Mesenchymal stem cell (in vitro differentiated cells and primary cell): ENCODE measurements at regions not wholly inside any gene's neighbourhood (a gene's known extent, or its start where the extent isn't known, plus 50 kb on each side); places are given as distances from the start of the nearest gene placed in this dataset.

Experiments
- DNase-seq: peaks from one replicate; pipeline ENCODE4 v3.0.0-alpha.2; 2013
- H2AFZ ChIP-seq: one replicate; pipeline ENCODE4 v1.6.1; 2013; ENCODE audit warnings: low read depth, mild to moderate bottlenecking, control low read depth, inconsistent platforms, low read length, moderate library complexity
- H2AK5ac ChIP-seq: 2 replicates; pipeline ENCODE4 v1.6.1; 2013; ENCODE audit warnings: low read length, moderate library complexity, mild to moderate bottlenecking, inconsistent platforms; ENCODE audit not compliant: severe bottlenecking
- H2BK120ac ChIP-seq: one replicate; pipeline ENCODE4 v1.6.1; 2013; ENCODE audit warnings: low read depth, mild to moderate bottlenecking, inconsistent platforms, low read length, moderate library complexity
- H2BK12ac ChIP-seq, 2 experiments: one replicate each; pipeline ENCODE4 v1.6.1; 2013; ENCODE audit warnings: inconsistent platforms in 2 of 2, low read length in 2 of 2, mild to moderate bottlenecking in 2 of 2, moderate library complexity in 2 of 2, control low read depth in 1 of 2
- H2BK15ac ChIP-seq: one replicate; pipeline ENCODE4 v1.6.1; 2013; ENCODE audit warnings: mild to moderate bottlenecking, low read depth, inconsistent platforms; ENCODE audit not compliant: poor library complexity, severe bottlenecking
- H2BK5ac ChIP-seq: 2 replicates; pipeline ENCODE4 v1.6.1; 2013; ENCODE audit warnings: low read depth, mild to moderate bottlenecking, low read length, control low read depth, inconsistent platforms; ENCODE audit not compliant: poor library complexity, severe bottlenecking
- H3K14ac ChIP-seq, 2 experiments: one replicate each; pipeline ENCODE4 v1.6.1; 2013; ENCODE audit warnings: inconsistent platforms in 2 of 2, low read length in 2 of 2, control low read depth in 1 of 2, mild to moderate bottlenecking in 1 of 2, moderate library complexity in 1 of 2
- H3K18ac ChIP-seq, 2 experiments: one replicate each; pipeline ENCODE4 v1.6.1; 2013; ENCODE audit warnings: inconsistent platforms in 2 of 2, low read length in 2 of 2, control low read depth in 1 of 2, low read depth in 1 of 2, mild to moderate bottlenecking in 1 of 2
- H3K23ac ChIP-seq, 2 experiments: one replicate each; pipeline ENCODE4 v1.6.1; 2013; ENCODE audit warnings: inconsistent platforms in 2 of 2, low read length in 2 of 2, mild to moderate bottlenecking in 2 of 2, moderate library complexity in 2 of 2, control low read depth in 1 of 2
- H3K27ac ChIP-seq: 2 replicates; pipeline ENCODE4 v1.5.1; 2013; ENCODE audit warnings: mild to moderate bottlenecking, moderate library complexity, low read length, control low read depth, inconsistent platforms; ENCODE audit not compliant: poor library complexity, severe bottlenecking
- H3K27me3 ChIP-seq, 2 experiments: 2 replicates each; pipeline versions ENCODE4 v1.6.1 to v1.7.0; 2013; ENCODE audit warnings: low read length in 2 of 2, mild to moderate bottlenecking in 2 of 2, moderate library complexity in 2 of 2, control low read depth in 1 of 2, inconsistent platforms in 1 of 2; ENCODE audit not compliant: control insufficient read depth in 1 of 2, insufficient read depth in 1 of 2
- H3K36me3 ChIP-seq, 2 experiments: 2 replicates each; pipeline versions ENCODE4 v1.6.1 to v1.7.0; 2013; ENCODE audit warnings: low read length in 2 of 2, control low read depth in 1 of 2, inconsistent platforms in 1 of 2, low read depth in 1 of 2, mild to moderate bottlenecking in 1 of 2; ENCODE audit not compliant: insufficient read depth in 2 of 2, control insufficient read depth in 1 of 2
- H3K4ac ChIP-seq, 2 experiments: one replicate each; pipeline ENCODE4 v1.6.1; 2013; ENCODE audit warnings: inconsistent platforms in 2 of 2, low read length in 2 of 2, mild to moderate bottlenecking in 2 of 2, moderate library complexity in 2 of 2, control low read depth in 1 of 2, low read depth in 1 of 2
- H3K4me1 ChIP-seq: 2 replicates; pipeline ENCODE4 v1.6.1; 2013; ENCODE audit warnings: low read depth, low read length, control low read depth; ENCODE audit not compliant: control insufficient read depth, insufficient read depth
- H3K4me2 ChIP-seq: 2 replicates; pipeline ENCODE4 v1.6.1; 2013; ENCODE audit warnings: low read length, mild to moderate bottlenecking, inconsistent platforms; ENCODE audit not compliant: poor library complexity, severe bottlenecking
- H3K4me3 ChIP-seq, 2 experiments: 2 replicates each; pipeline versions ENCODE4 v1.5.1 to v1.7.0; 2013; ENCODE audit warnings: low read length in 2 of 2, mild to moderate bottlenecking in 2 of 2, control low read depth in 1 of 2, low read depth in 1 of 2; ENCODE audit not compliant: insufficient read depth in 1 of 2
- H3K79me1 ChIP-seq: replicated peaks from 2 replicates; pipeline ENCODE4 v1.6.1; 2013; ENCODE audit warnings: mild to moderate bottlenecking, control low read depth, low read length, inconsistent platforms; ENCODE audit not compliant: poor library complexity, severe bottlenecking
- H3K9ac ChIP-seq: 2 replicates; pipeline ENCODE4 v1.7.0; 2013; ENCODE audit warnings: mild to moderate bottlenecking, low read length, moderate library complexity
- H3K9me3 ChIP-seq: 2 replicates; pipeline ENCODE4 v1.7.0; 2013; ENCODE audit warnings: mild to moderate bottlenecking, low read length; ENCODE audit not compliant: control insufficient read depth
- H4K8ac ChIP-seq: one replicate; pipeline ENCODE4 v1.6.1; 2013; ENCODE audit warnings: inconsistent platforms, mild to moderate bottlenecking, low read length, moderate library complexity
- H4K91ac ChIP-seq: one replicate; pipeline ENCODE4 v1.6.1; 2013; ENCODE audit warnings: mild to moderate bottlenecking, low read length, inconsistent platforms
- WGBS: methylation state at CpG from one replicate; pipeline ENCODE4 v1.1.7; 2013; ENCODE audit warnings: mixed read lengths; 5-methylcytosine and 5-hydroxymethylcytosine counted together

- Histone ChIP-seq H3K79me1 (no peaks in the 10 kb centered on the region), H3K27ac (no peak overlapping the region)
Observed at GRCh38 chr4:97110506-97110905, 1032.8 kb downstream of the STPG2 start.

GRCh38 chr4:97116511-97116910 lies 1026.8 kb downstream of the STPG2 start:
- H2BK120ac ChIP-seq, result no peak overlapping the region
- H3K4ac ChIP-seq, result no peak overlapping the region
- no peaks in the 10 kb centered on the region for H3K27me3 ChIP-seq
- no peak overlapping the region for H3K9ac ChIP-seq
- no peak overlapping the region for H2BK15ac ChIP-seq
- 54% methylated on average over 2 of the region's 2 CpGs for WGBS
- H3K4me3 ChIP-seq, result no peak overlapping the region
- H4K8ac ChIP-seq, result no peak overlapping the region
- no peaks in the 10 kb centered on the region for H3K4me1 ChIP-seq
- no peak overlapping the region for H2AFZ ChIP-seq
- no peak overlapping the region for H2BK5ac ChIP-seq
- no peaks in the 10 kb centered on the region for H3K79me1 ChIP-seq
- no peak overlapping the region for H3K23ac ChIP-seq
- H4K91ac ChIP-seq, result no peak overlapping the region
- no peak overlapping the region for H3K27ac ChIP-seq
- H3K4me2 ChIP-seq, result no peak overlapping the region
- peaks cover 20% of the 10 kb centered on the region for H3K9me3 ChIP-seq
- no peak overlapping the region for H3K18ac ChIP-seq
- DNase-seq, result no peak
- no peak overlapping the region for H2BK12ac ChIP-seq
- H2AK5ac ChIP-seq, result no peak overlapping the region
- no peak overlapping the region for H3K14ac ChIP-seq
- no peaks in the 10 kb centered on the region for H3K36me3 ChIP-seq

More at GRCh38 chr4:97110506-97110905, 1032.8 kb downstream of the STPG2 start:
- Histone ChIP-seq H4K91ac (no peak overlapping the region), H3K18ac (no peak overlapping the region), H3K27me3 (no peaks in the 10 kb centered on the region), H3K4me2 (no peak overlapping the region), H2BK5ac (no peak overlapping the region), H3K4me1 (no peaks in the 10 kb centered on the region), H2BK12ac (no peak overlapping the region), H3K9ac (no peak overlapping the region), H3K23ac (no peak overlapping the region), H3K14ac (no peak overlapping the region), H4K8ac (no peak overlapping the region), H3K4ac (no peak overlapping the region), H2AK5ac (no peak overlapping the region), H2BK120ac (no peak overlapping the region), H2BK15ac (no peak overlapping the region), H3K36me3 (no peaks in the 10 kb centered on the region), H3K9me3 (peaks cover 5% of the 10 kb centered on the region), H3K4me3 (no peak overlapping the region), H2AFZ (no peak overlapping the region)
- no CpG with 5 or more reads among the region's 1 CpG for WGBS
- DNase-seq, result no peak

- WGBS, result 80% methylated on average over 1 of the region's 1 CpG
- no peak for DNase-seq
Observed at GRCh38 chr4:97121493-97121892, 1021.8 kb downstream of the STPG2 start.

GRCh38 chr4:97123573-97123972 lies 1019.7 kb downstream of the STPG2 start:
- H3K18ac ChIP-seq, result no peak overlapping the region
- H4K8ac ChIP-seq, result no peak overlapping the region
- H3K4me1 ChIP-seq, result no peaks in the 10 kb centered on the region
- no peak overlapping the region for H3K27ac ChIP-seq
- H2AK5ac ChIP-seq, result no peak overlapping the region
- H3K4me3 ChIP-seq, result no peak overlapping the region
- H3K9me3 ChIP-seq, result peaks cover 36% of the 10 kb centered on the region
- no peak for DNase-seq
- H3K9ac ChIP-seq, result no peak overlapping the region
- no peak overlapping the region for H4K91ac ChIP-seq
- H2BK15ac ChIP-seq, result no peak overlapping the region
- no peak overlapping the region for H3K4me2 ChIP-seq
- 86% methylated on average over 4 of the region's 4 CpGs for WGBS
- peak overlapping the region in 1 of 2 experiments; percentile 77 for H3K14ac ChIP-seq
- H3K23ac ChIP-seq, result no peak overlapping the region
- H2AFZ ChIP-seq, result no peak overlapping the region
- H2BK120ac ChIP-seq, result no peak overlapping the region
- no peaks in the 10 kb centered on the region for H3K27me3 ChIP-seq
- H2BK12ac ChIP-seq, result no peak overlapping the region
- no peaks in the 10 kb centered on the region for H3K36me3 ChIP-seq
- no peak overlapping the region for H2BK5ac ChIP-seq
- no peak overlapping the region for H3K4ac ChIP-seq
- no peaks in the 10 kb centered on the region for H3K79me1 ChIP-seq

More at GRCh38 chr4:97121493-97121892, 1021.8 kb downstream of the STPG2 start:
- no peak overlapping the region for H3K27ac ChIP-seq
- no peak overlapping the region for H3K4ac ChIP-seq
- no peak overlapping the region for H3K9ac ChIP-seq
- no peak overlapping the region for H3K4me2 ChIP-seq
- H2BK15ac ChIP-seq, result no peak overlapping the region
- no peak overlapping the region for H2BK12ac ChIP-seq
- no peak overlapping the region for H2BK5ac ChIP-seq
- H2AFZ ChIP-seq, result no peak overlapping the region
- no peak overlapping the region for H3K23ac ChIP-seq
- H3K27me3 ChIP-seq, result no peaks in the 10 kb centered on the region
- no peak overlapping the region for H4K91ac ChIP-seq
- H3K18ac ChIP-seq, result no peak overlapping the region
- no peak overlapping the region for H3K14ac ChIP-seq
- peaks cover 28% of the 10 kb centered on the region for H3K9me3 ChIP-seq
- no peaks in the 10 kb centered on the region for H3K79me1 ChIP-seq
- H3K4me3 ChIP-seq, result no peak overlapping the region
- no peak overlapping the region for H2BK120ac ChIP-seq
- H3K36me3 ChIP-seq, result no peaks in the 10 kb centered on the region
- H3K4me1 ChIP-seq, result no peaks in the 10 kb centered on the region
- H4K8ac ChIP-seq, result no peak overlapping the region
- H2AK5ac ChIP-seq, result no peak overlapping the region
